Gastrocnemius medialis (tissue), 4 donors: ENCODE measurements at regions not wholly inside any gene's neighbourhood (a gene's known extent, or its start where the extent isn't known, plus 50 kb on each side); places are given as distances from the start of the nearest gene placed in this dataset.

ENCODE experiments used
- ATAC-seq, 2 donors: fragments of 150-250 bp; one replicate each; pipeline ENCODE4 v1.9.1; 2016
- DNase-seq, 2 donors: peaks; one replicate each; pipeline ENCODE4 v3.0.0-alpha.2; 2019
- H3K27ac ChIP-seq, 4 donors: fragments of 200-600 bp; sonication (generic); 1 replicate in 1 of 4; 2 replicates in 3 of 4; pipeline ENCODE4 v1.5.1; 2016 to 2018; ENCODE audit warnings: mild to moderate bottlenecking in 2 of 4, moderate library complexity in 1 of 4
- H3K27me3 ChIP-seq, 3 donors: fragments of 200-600 bp; sonication (generic) in 2 of 3; 1 replicate in 1 of 3; 2 replicates in 2 of 3; pipeline versions ENCODE4 v1.5.1 to v1.6.0; 2016 to 2019; ENCODE audit warnings: mild to moderate bottlenecking in 1 of 3, moderate library complexity in 1 of 3
- H3K36me3 ChIP-seq, 2 donors: fragments of 200-600 bp; sonication (generic) in 1 of 2; one replicate each; pipeline ENCODE4 v1.5.1; 2017 to 2018
- H3K4me1 ChIP-seq, 2 donors: fragments of 200-600 bp; sonication (generic) in 1 of 2; one replicate each; pipeline ENCODE4 v1.5.1; 2016 to 2017; ENCODE audit warnings: mild to moderate bottlenecking in 2 of 2
- H3K4me3 ChIP-seq, 4 donors: fragments of 200-600 bp; sonication (generic) in 3 of 4; 1 replicate in 1 of 4; 2 replicates in 3 of 4; pipeline ENCODE4 v1.5.1; 2016 to 2019; ENCODE audit warnings: mild to moderate bottlenecking in 2 of 4
- H3K9me3 ChIP-seq, 3 donors: fragments of 200-600 bp; sonication (generic) in 2 of 3; 1 replicate in 1 of 3; 2 replicates in 2 of 3; pipeline ENCODE4 v1.5.1; 2016 to 2019
- CTCF ChIP-seq, 5 experiments: fragments of 450-650 bp in 3 of 5; fragments of 200-600 bp in 2 of 5; sonication (generic) in 2 of 5; IDR thresholded peaks in 4 of 5; conservative IDR thresholded peaks in 1 of 5; 1 replicate in 4 of 5; 2 replicates in 1 of 5; pipeline ENCODE4 v1.5.1; 2016 to 2019; ENCODE audit warnings: antibody characterized with exemption in 5 of 5, mild to moderate bottlenecking in 3 of 5, moderate library complexity in 3 of 5
- POLR2A ChIP-seq, 2 donors: fragments of 450-650 bp; IDR thresholded peaks; one replicate each; pipeline ENCODE4 v1.6.1; 2017; ENCODE audit warnings: antibody characterized with exemption in 2 of 2, mild to moderate bottlenecking in 2 of 2, moderate library complexity in 2 of 2
- in situ Hi-C, 4 donors: fragments of 200-750 bp; cut with MboI; loops; one replicate each; pipeline versions ENCODE4 v1.15.0 to v1.8.0; 2017; ENCODE audit warnings: low sequenced_read_pairs in 4 of 4
- intact Hi-C: fragments of 100-400 bp; cut with DNase I; formaldehyde crosslinking; loops from one replicate; pipeline ENCODE4 v1.15.1; 2023; ENCODE audit warnings: low total_unique reads

DNA sequence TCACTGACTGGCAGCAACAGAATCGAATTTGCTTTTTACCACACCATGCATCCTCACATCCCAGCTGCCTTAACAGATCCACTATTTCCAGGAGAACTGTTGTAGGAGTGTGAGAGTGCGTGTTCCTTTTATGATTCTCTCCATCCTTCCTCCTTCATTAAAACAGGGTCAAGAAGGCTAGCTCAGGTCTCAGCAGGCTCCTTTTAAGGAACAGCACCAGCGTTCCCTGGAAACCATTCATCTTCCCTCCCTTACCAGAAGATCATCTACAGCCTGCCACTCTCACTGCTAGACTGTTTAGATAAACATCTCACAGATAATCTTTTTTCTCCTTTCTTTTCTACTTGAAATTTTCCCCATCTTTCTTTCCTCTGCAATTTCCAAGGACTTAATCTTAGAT is 1531.9 kb upstream of the CDH8 start:
- H3K4me3 ChIP-seq: no peak overlapping the region
- no peak overlapping the region for H3K27ac ChIP-seq
- in situ Hi-C loops (no loop called here), intact Hi-C loops (no loop called here)
- no peaks in the 10 kb centered on the region for H3K9me3 ChIP-seq
- ATAC-seq (no peak), DNase-seq (no peak)
- TF ChIP-seq CTCF (IDR thresholded peaks at IDR 0.05 in 4 of 5, conservative IDR thresholded peaks at IDR 0.05 in 1 of 5) (no peak), POLR2A (IDR thresholded peaks at IDR 0.05) (no peak)
- no peaks in the 10 kb centered on the region for H3K4me1 ChIP-seq
- no peaks in the 10 kb centered on the region for H3K27me3 ChIP-seq
- no peaks in the 10 kb centered on the region for H3K36me3 ChIP-seq

GRCh38 chr16:63563819-63564505 is 1527.7 kb upstream of the CDH8 start:
- DNase-seq (no peak), ATAC-seq (no peak)
- Histone ChIP-seq H3K4me1 (no peaks in the 10 kb centered on the region), H3K27me3 (no peaks in the 10 kb centered on the region), H3K4me3 (no peak overlapping the region), H3K9me3 (no peaks in the 10 kb centered on the region), H3K27ac (no peak overlapping the region), H3K36me3 (no peaks in the 10 kb centered on the region)
- in situ Hi-C loops (no loop called here), intact Hi-C loops (no loop called here)
- TF ChIP-seq CTCF (IDR thresholded peaks at IDR 0.05 in 4 of 5, conservative IDR thresholded peaks at IDR 0.05 in 1 of 5) (no peak), POLR2A (IDR thresholded peaks at IDR 0.05) (no peak)

DNA sequence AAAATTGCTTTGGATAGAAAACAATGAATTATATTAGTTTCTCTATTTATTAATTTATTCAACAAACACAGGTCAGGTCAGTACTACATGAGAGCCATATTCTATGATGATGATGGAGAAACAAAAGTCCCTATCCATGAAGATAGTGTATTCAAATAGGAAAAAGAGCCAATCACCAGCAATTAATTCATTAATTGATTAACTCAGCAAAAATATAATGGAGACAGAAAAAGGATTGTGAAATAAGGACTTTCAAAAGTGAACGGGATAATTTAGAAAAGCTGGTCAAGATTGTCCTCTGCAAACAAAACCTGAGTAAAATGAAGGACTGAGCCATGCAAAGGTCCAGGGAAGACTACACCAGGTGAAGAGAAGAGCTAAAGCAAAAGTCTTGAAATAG is 1517.7 kb upstream of the CDH8 start:
- Histone ChIP-seq H3K27me3 (no peaks in the 10 kb centered on the region), H3K36me3 (no peaks in the 10 kb centered on the region), H3K4me1 (no peaks in the 10 kb centered on the region), H3K27ac (no peak overlapping the region), H3K4me3 (no peak overlapping the region), H3K9me3 (no peaks in the 10 kb centered on the region)
- in situ Hi-C loops: no loop called here
- TF ChIP-seq CTCF (IDR thresholded peaks at IDR 0.05 in 4 of 5, conservative IDR thresholded peaks at IDR 0.05 in 1 of 5): no peak
- TF ChIP-seq POLR2A (IDR thresholded peaks at IDR 0.05): no peak
- DNase-seq (no peak), ATAC-seq (no peak)
- intact Hi-C loops: no loop called here

GRCh38 chr16:63539276-63539675 is 1503.0 kb upstream of the CDH8 start:
- Histone ChIP-seq H3K27ac (no peak overlapping the region), H3K4me1 (no peaks in the 10 kb centered on the region), H3K36me3 (no peaks in the 10 kb centered on the region), H3K27me3 (no peaks in the 10 kb centered on the region), H3K4me3 (no peak overlapping the region), H3K9me3 (no peaks in the 10 kb centered on the region)
- in situ Hi-C loops (no loop called here), intact Hi-C loops (no loop called here)
- DNase-seq (no peak), ATAC-seq (no peak)
- TF ChIP-seq POLR2A (IDR thresholded peaks at IDR 0.05) (no peak), CTCF (IDR thresholded peaks at IDR 0.05 in 4 of 5, conservative IDR thresholded peaks at IDR 0.05 in 1 of 5) (no peak)

- Histone ChIP-seq H3K4me1 (no peaks in the 10 kb centered on the region), H3K27ac (no peak overlapping the region), H3K27me3 (no peaks in the 10 kb centered on the region), H3K4me3 (no peak overlapping the region), H3K9me3 (no peaks in the 10 kb centered on the region), H3K36me3 (no peaks in the 10 kb centered on the region)
- ATAC-seq (no peak), DNase-seq (no peak)
- no peak for TF ChIP-seq POLR2A (IDR thresholded peaks at IDR 0.05)
- no peak for TF ChIP-seq CTCF (IDR thresholded peaks at IDR 0.05 in 4 of 5, conservative IDR thresholded peaks at IDR 0.05 in 1 of 5)
- intact Hi-C loops (no loop called here), in situ Hi-C loops (no loop called here)
Observed at GRCh38 chr16:63530974-63531373, 1494.7 kb upstream of the CDH8 start.
